H1 (cell line): ENCODE measurements at regions not wholly inside any gene's neighbourhood (a gene's known extent, or its start where the extent isn't known, plus 50 kb on each side); places are given as distances from the start of the nearest gene placed in this dataset.

Experiments
- CTCF ChIA-PET: fragments of 300-600 bp; sonication (Branson Sonifier 250); formaldehyde crosslinking; loops from one replicate; lab custom pipeline; 2021; ENCODE audit not compliant: partially characterized antibody; lab: Charles Lee
- POLR2A ChIA-PET: fragments of 300-600 bp; sonication (Branson Sonifier 250); formaldehyde crosslinking; loops from one replicate; lab custom pipeline; 2021; ENCODE audit warnings: inconsistent platforms; ENCODE audit not compliant: partially characterized antibody; lab: Charles Lee
- DNase-seq, 2 experiments: peaks; one replicate each; pipeline versions ENCODE4 v3.0.0 to v3.0.0-alpha.2; 2010 to 2022; ENCODE audit warnings: low spot score in 2 of 2, low read depth in 1 of 2, mixed read lengths in 1 of 2
- FAIRE-seq: peaks from 2 replicates; lab custom pipeline; 2011; peaks lifted over from hg19 to GRCh38; lab: Jason Lieb, UNC
- H2AFZ ChIP-seq: 2 replicates; pipeline ENCODE4 v1.8.1; 2012; ENCODE audit warnings: low read length, inconsistent platforms
- H2AK5ac ChIP-seq: 2 replicates; pipeline ENCODE4 v1.6.1; 2013; ENCODE audit warnings: low read depth, low read length
- H2BK120ac ChIP-seq: replicated peaks from 2 replicates; pipeline ENCODE3; 2013; ENCODE audit warnings: low read depth, low read length, inconsistent platforms
- H2BK12ac ChIP-seq: 2 replicates; pipeline ENCODE4 v1.6.1; 2013; ENCODE audit warnings: low read depth, low read length
- H2BK15ac ChIP-seq: 2 replicates; pipeline ENCODE4 v1.6.1; 2013; ENCODE audit warnings: low read length
- H2BK20ac ChIP-seq: 2 replicates; pipeline ENCODE4 v1.6.1; 2013; ENCODE audit warnings: low read length
- H2BK5ac ChIP-seq: 2 replicates; pipeline ENCODE4 v1.6.1; 2013; ENCODE audit warnings: low read depth, low read length
- H3K14ac ChIP-seq: 2 replicates; pipeline ENCODE4 v1.6.1; 2013; ENCODE audit warnings: inconsistent platforms; ENCODE audit not compliant: insufficient read length
- H3K18ac ChIP-seq: 2 replicates; pipeline ENCODE4 v1.6.1; 2013; ENCODE audit warnings: low read length; ENCODE audit errors: extremely low read depth
- H3K23ac ChIP-seq: 2 replicates; pipeline ENCODE4 v1.6.1; 2013; ENCODE audit warnings: inconsistent platforms; ENCODE audit not compliant: insufficient read length
- H3K23me2 ChIP-seq: 2 replicates; pipeline ENCODE4 v1.6.1; 2013; ENCODE audit warnings: low read depth, low read length
- H3K27ac ChIP-seq: 2 replicates; pipeline ENCODE4 v1.6.1; 2011; ENCODE audit warnings: low read depth, low read length, inconsistent platforms
- H3K27me3 ChIP-seq, 4 experiments: replicated peaks in 1 of 4; 1 replicate in 1 of 4; 2 replicates in 3 of 4; pipeline versions ENCODE4 v1.6.1 to v1.8.1; 2011 to 2013; ENCODE audit warnings: low read length in 3 of 4, mild to moderate bottlenecking in 3 of 4, inconsistent platforms in 2 of 4, mixed read lengths in 2 of 4, moderate library complexity in 1 of 4; ENCODE audit not compliant: control insufficient read depth in 3 of 4, insufficient read depth in 3 of 4; ENCODE audit errors: extremely low read depth in 1 of 4
- H3K36me3 ChIP-seq, 4 experiments: 2 replicates each; pipeline versions ENCODE4 v1.6.1 to v1.8.1; 2011 to 2013; ENCODE audit warnings: mild to moderate bottlenecking in 4 of 4, low read length in 3 of 4, moderate library complexity in 2 of 4, control low read depth in 1 of 4, inconsistent platforms in 1 of 4; ENCODE audit not compliant: insufficient read depth in 4 of 4, control insufficient read depth in 2 of 4
- H3K4ac ChIP-seq: replicated peaks from 2 replicates; pipeline ENCODE3; 2013; ENCODE audit warnings: low read length, low read depth, mixed read lengths, inconsistent platforms; ENCODE audit not compliant: insufficient read length
- H3K4me1 ChIP-seq, 4 experiments: replicated peaks in 1 of 4; 1 replicate in 1 of 4; 2 replicates in 3 of 4; pipeline versions ENCODE4 v1.6.1 to v1.8.1; 2011 to 2013; ENCODE audit warnings: low read length in 3 of 4, inconsistent platforms in 2 of 4, mixed read lengths in 1 of 4; ENCODE audit not compliant: insufficient read depth in 4 of 4, control insufficient read depth in 3 of 4
- H3K4me2 ChIP-seq, 2 experiments: 2 replicates each; pipeline versions ENCODE4 v1.6.1 to v1.8.1; 2011 to 2013; ENCODE audit warnings: low read depth in 2 of 2, low read length in 2 of 2, control low read depth in 1 of 2, inconsistent platforms in 1 of 2, mild to moderate bottlenecking in 1 of 2; ENCODE audit not compliant: insufficient read depth in 1 of 2
- H3K4me3 ChIP-seq, 4 experiments: fragments of 200-600, 300-600 bp in 1 of 4; sonication (generic), shearing (Covaris generic), sonication (Bioruptor Twin) in 1 of 4; 2 replicates each; pipeline versions ENCODE4 v1.5.1 to v1.8.1; 2011 to 2016; ENCODE audit warnings: low read length in 4 of 4, low read depth in 3 of 4, control low read depth in 2 of 4, inconsistent platforms in 2 of 4, mild to moderate bottlenecking in 2 of 4, mixed read lengths in 1 of 4, moderate library complexity in 1 of 4; ENCODE audit not compliant: insufficient read depth in 2 of 4; ENCODE audit errors: extremely low read depth in 1 of 4
- H3K56ac ChIP-seq: replicated peaks from 2 replicates; pipeline ENCODE3; 2013; ENCODE audit warnings: low read depth, mild to moderate bottlenecking, mixed read lengths, low read length, inconsistent platforms; ENCODE audit not compliant: insufficient read length
- H3K79me1 ChIP-seq: 2 replicates; pipeline ENCODE4 v1.6.1; 2013; ENCODE audit warnings: low read depth, low read length, control low read depth
- H3K79me2 ChIP-seq, 2 experiments: 2 replicates each; pipeline versions ENCODE4 v1.6.1 to v1.8.1; 2012 to 2013; ENCODE audit warnings: low read length in 2 of 2, mild to moderate bottlenecking in 2 of 2, inconsistent platforms in 1 of 2; ENCODE audit not compliant: insufficient read depth in 2 of 2, control insufficient read depth in 1 of 2
- H3K9ac ChIP-seq, 4 experiments: replicated peaks in 1 of 4; 1 replicate in 1 of 4; 2 replicates in 3 of 4; pipeline versions ENCODE4 v1.6.1 to v1.8.1; 2011 to 2013; ENCODE audit warnings: low read depth in 3 of 4, low read length in 3 of 4, control low read depth in 2 of 4, mild to moderate bottlenecking in 2 of 4, moderate library complexity in 2 of 4, inconsistent platforms in 1 of 4; ENCODE audit errors: extremely low read depth in 1 of 4
- H3K9me3 ChIP-seq, 2 experiments: 2 replicates each; pipeline versions ENCODE4 v1.6.1 to v1.8.1; 2012 to 2013; ENCODE audit warnings: mild to moderate bottlenecking in 2 of 2, moderate library complexity in 2 of 2, control low read depth in 1 of 2, inconsistent platforms in 1 of 2, low read depth in 1 of 2, low read length in 1 of 2, mixed read lengths in 1 of 2; ENCODE audit not compliant: insufficient read depth in 2 of 2
- H4K20me1 ChIP-seq, 2 experiments: replicated peaks in 1 of 2; 2 replicates each; pipeline versions ENCODE3 to v1.8.1; 2011 to 2013; ENCODE audit warnings: inconsistent platforms in 2 of 2, low read length in 2 of 2, mild to moderate bottlenecking in 1 of 2; ENCODE audit not compliant: insufficient read depth in 2 of 2, control insufficient read depth in 1 of 2
- H4K5ac ChIP-seq: 2 replicates; pipeline ENCODE4 v1.6.1; 2013; ENCODE audit warnings: low read length, low read depth, mixed read lengths, inconsistent platforms; ENCODE audit not compliant: insufficient read length
- H4K8ac ChIP-seq: 2 replicates; pipeline ENCODE4 v1.8.0; 2013; ENCODE audit warnings: mild to moderate bottlenecking, moderate library complexity, low read length, inconsistent platforms; ENCODE audit not compliant: insufficient read depth; ENCODE audit errors: extremely low read depth
- H4K91ac ChIP-seq: replicated peaks from 2 replicates; pipeline ENCODE3; 2013; ENCODE audit warnings: low read length, mixed read lengths, inconsistent platforms; ENCODE audit not compliant: insufficient read length
- ASH2L ChIP-seq: fragments of 200-600, 300-600 bp; sonication (generic); IDR thresholded peaks from one replicate; pipeline ENCODE4 v1.7.1; 2017; ENCODE audit warnings: low read length
- ATF3 ChIP-seq: IDR thresholded peaks from 2 replicates; pipeline ENCODE4 v1.6.1; 2011; ENCODE audit warnings: low read depth, mild to moderate bottlenecking, low read length; ENCODE audit not compliant: insufficient read depth
- CHD2 ChIP-seq: IDR thresholded peaks from 2 replicates; pipeline ENCODE4 v1.6.1; 2012; ENCODE audit warnings: low read length, improper control_type of control experiment
- EGR1 ChIP-seq: IDR thresholded peaks from 2 replicates; pipeline ENCODE4 v1.6.1; 2011; ENCODE audit warnings: low read depth, low read length, borderline replicate concordance
- EZH2 ChIP-seq: fragments of 200-600 bp; sonication (generic); IDR thresholded peaks from 2 replicates; pipeline ENCODE4 v1.7.1; 2012; ENCODE audit warnings: low read depth, mild to moderate bottlenecking, moderate library complexity, low read length, inconsistent platforms; ENCODE audit not compliant: severe bottlenecking
- HDAC6 ChIP-seq: IDR thresholded peaks from one replicate; pipeline ENCODE4 v1.7.1; 2012; ENCODE audit warnings: low read depth, mild to moderate bottlenecking, inconsistent platforms, low read length, moderate library complexity
- SP2 ChIP-seq: IDR thresholded peaks from 2 replicates; pipeline ENCODE4 v1.6.1; 2012; ENCODE audit warnings: mild to moderate bottlenecking, low read length, inconsistent platforms
- TEAD4 ChIP-seq: IDR thresholded peaks from 2 replicates; pipeline ENCODE4 v1.6.1; 2012; ENCODE audit warnings: low read depth, low read length, inconsistent platforms, mixed read lengths
- WGBS, 2 experiments: shearing (Covaris generic) in 1 of 2; methylation state at CpG; one replicate each; pipeline versions ENCODE4 v1.1.6 to v1.1.7; 2013 to 2015; ENCODE audit warnings: low lambda C conversion rate in 2 of 2, mixed read lengths in 2 of 2, inconsistent platforms in 1 of 2, low coverage in 1 of 2, missing lambda C conversion rate in 1 of 2; ENCODE audit not compliant: insufficient replicate concordance in 2 of 2, insufficient coverage in 1 of 2, insufficient read length in 1 of 2; ENCODE audit errors: extremely low coverage in 1 of 2, missing lambda C conversion rate in 1 of 2; 5-methylcytosine and 5-hydroxymethylcytosine counted together

GRCh38 chr2:19288291-19288690 lies 70.1 kb downstream of the OSR1 start:
- H2AFZ ChIP-seq: no peak overlapping the region
- no peaks in the 10 kb centered on the region for H3K79me1 ChIP-seq
- no peak overlapping the region for H3K23ac ChIP-seq
- H4K5ac ChIP-seq: no peak overlapping the region
- H3K36me3 ChIP-seq: no peaks in the 10 kb centered on the region
- H4K8ac ChIP-seq: no peak overlapping the region
- no peak overlapping the region for H2BK12ac ChIP-seq
- H3K27me3 ChIP-seq: no peaks in the 10 kb centered on the region
- H2AK5ac ChIP-seq: no peak overlapping the region
- 82% methylated on average over 2 of the region's 2 CpGs; no CpG with 5 or more reads in 1 of the 2 experiments for WGBS, 2 experiments
- H3K4me2 ChIP-seq: no peak overlapping the region
- ChIA-PET POLR2A (no interaction called here), CTCF (interaction anchor here (0.6 to 1.3 kb wide), 3 partner anchors 12 to 234 kb away, joined by 3 read pairs; no protein-coding TSS in a partner anchor)
- no peak for FAIRE-seq
- H3K23me2 ChIP-seq: no peaks in the 10 kb centered on the region; the same call in 1 of the 2 replicates
- no peak overlapping the region for H3K18ac ChIP-seq
- no peaks in the 10 kb centered on the region for H4K20me1 ChIP-seq
- no peak overlapping the region for H3K14ac ChIP-seq
- no peak overlapping the region for H3K27ac ChIP-seq
- no peak overlapping the region for H3K4me3 ChIP-seq
- no peak overlapping the region for H2BK5ac ChIP-seq
- no peaks in the 10 kb centered on the region for H3K9me3 ChIP-seq
- H3K79me2 ChIP-seq: no peaks in the 10 kb centered on the region
- no peak overlapping the region for H2BK120ac ChIP-seq
- no peaks in the 10 kb centered on the region for H3K4me1 ChIP-seq
- no peak overlapping the region for H2BK20ac ChIP-seq
- no peak overlapping the region for H3K56ac ChIP-seq
- no peak overlapping the region for H2BK15ac ChIP-seq
- H3K9ac ChIP-seq: no peak overlapping the region
- H3K4ac ChIP-seq: no peak overlapping the region
- H4K91ac ChIP-seq: no peak overlapping the region
- DNase-seq: no peak
- TF ChIP-seq CHD2 (no peak), ASH2L (no peak), EGR1 (no peak), HDAC6 (no peak), SP2 (no peak), ATF3 (no peak), TEAD4 (no peak), EZH2 (no peak)
